ENCODE measurements at regions not wholly inside any gene's neighbourhood (a gene's known extent, or its start where the extent isn't known, plus 50 kb on each side); places are given as distances from the start of the nearest gene placed in this dataset.
"Not testable (repeated sequence)": the region's sequence is repeated elsewhere in the genome, so short reads cannot be mapped to it uniquely, and the experiment has no call there.

DNA sequence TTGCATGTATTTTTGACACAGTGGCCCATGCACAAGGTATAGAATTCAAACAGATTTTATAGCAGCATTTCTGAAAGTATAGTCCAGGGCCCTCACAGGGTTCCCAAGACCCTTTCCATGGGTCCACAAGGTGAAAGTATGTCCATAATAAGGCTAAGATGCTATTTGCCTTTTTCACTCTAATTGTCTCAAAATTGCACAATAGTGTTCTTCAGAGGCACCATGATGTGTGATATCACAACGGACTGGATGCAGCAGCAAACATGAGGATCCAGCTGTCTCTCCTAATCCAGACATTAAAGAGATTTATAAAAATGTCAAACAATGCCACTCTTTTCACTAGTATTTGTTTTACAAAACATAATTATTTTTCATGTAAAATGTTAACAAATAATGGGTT, 88.8 kb upstream of the PRDX6 start:
- ChIA-PET POLR2A (no interaction called here), CTCF (no interaction called here)
- no peaks in the 10 kb centered on the region for H3K36me3 Mint-ChIP-seq (ENCODE audit: low read depth)
- no peaks in the 10 kb centered on the region for H3K9me3 Mint-ChIP-seq
- H3K4me3 Mint-ChIP-seq = no peak overlapping the region
- no peak for DNase-seq
- H3K27me3 Mint-ChIP-seq = no peaks in the 10 kb centered on the region
- ATAC-seq (ENCODE audit: low read depth) = no peak
- H3K4me1 Mint-ChIP-seq = no peaks in the 10 kb centered on the region
- no peak overlapping the region for H3K27ac Mint-ChIP-seq
- TF ChIP-seq, protein P1, sequence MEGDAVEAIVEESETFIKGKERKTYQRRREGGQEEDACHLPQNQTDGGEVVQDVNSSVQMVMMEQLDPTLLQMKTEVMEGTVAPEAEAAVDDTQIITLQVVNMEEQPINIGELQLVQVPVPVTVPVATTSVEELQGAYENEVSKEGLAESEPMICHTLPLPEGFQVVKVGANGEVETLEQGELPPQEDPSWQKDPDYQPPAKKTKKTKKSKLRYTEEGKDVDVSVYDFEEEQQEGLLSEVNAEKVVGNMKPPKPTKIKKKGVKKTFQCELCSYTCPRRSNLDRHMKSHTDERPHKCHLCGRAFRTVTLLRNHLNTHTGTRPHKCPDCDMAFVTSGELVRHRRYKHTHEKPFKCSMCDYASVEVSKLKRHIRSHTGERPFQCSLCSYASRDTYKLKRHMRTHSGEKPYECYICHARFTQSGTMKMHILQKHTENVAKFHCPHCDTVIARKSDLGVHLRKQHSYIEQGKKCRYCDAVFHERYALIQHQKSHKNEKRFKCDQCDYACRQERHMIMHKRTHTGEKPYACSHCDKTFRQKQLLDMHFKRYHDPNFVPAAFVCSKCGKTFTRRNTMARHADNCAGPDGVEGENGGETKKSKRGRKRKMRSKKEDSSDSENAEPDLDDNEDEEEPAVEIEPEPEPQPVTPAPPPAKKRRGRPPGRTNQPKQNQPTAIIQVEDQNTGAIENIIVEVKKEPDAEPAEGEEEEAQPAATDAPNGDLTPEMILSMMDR (IDR thresholded peaks at IDR 0.05) = no peak
- intact Hi-C loops (cut with micrococcal nuclease) = no loop called here

DNA sequence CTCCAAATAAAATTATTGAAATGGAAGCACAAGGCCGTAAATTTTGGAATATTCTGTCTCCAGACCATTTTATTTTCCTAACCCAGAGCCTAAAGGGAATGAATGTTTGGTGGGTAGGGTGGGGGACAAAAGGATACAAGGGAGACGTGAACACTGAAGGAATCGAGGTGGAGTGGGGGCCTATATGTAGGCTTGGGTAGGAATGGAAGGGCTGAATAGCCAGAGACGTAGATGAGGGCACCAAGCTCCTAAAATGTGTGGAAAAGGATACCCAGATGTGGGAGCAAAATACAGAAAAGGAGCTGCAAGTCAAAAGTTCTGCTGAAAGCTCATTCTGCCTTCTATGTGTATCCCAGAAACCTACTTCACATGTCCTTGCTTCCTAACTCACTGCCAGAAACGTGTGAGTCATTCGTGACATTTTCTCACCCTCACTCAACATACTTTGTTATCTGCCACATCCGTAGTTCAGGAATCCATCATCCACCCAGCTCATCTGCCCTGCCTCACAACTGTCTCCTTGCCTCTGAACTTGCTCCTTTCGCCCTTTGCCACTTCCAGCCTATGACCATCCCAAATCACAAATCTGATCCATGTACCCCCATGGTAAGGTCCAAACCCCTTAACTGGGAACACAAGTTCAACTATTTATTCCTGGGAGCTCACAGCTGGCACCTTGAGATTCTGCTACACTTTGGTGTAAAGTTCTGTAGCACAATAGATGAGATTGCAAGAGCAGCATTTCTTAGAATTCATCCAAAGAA, 84.1 kb upstream of the PRDX6 start:
- ChIA-PET CTCF (no interaction called here), POLR2A (interaction anchor here (0.7 to 1.1 kb wide), 2 partner anchors 17 to 18 kb away, joined by 3 read pairs; no protein-coding TSS in a partner anchor)
- DNase-seq = no peak
- ATAC-seq (ENCODE audit: low read depth) = no peak
- H3K4me1 Mint-ChIP-seq = no peaks in the 10 kb centered on the region
- no peak overlapping the region for H3K4me3 Mint-ChIP-seq
- H3K36me3 Mint-ChIP-seq (ENCODE audit: low read depth) = no peaks in the 10 kb centered on the region
- intact Hi-C loops (cut with micrococcal nuclease) = no loop called here
- no peaks in the 10 kb centered on the region for H3K27me3 Mint-ChIP-seq
- TF ChIP-seq, protein P1 (IDR thresholded peaks at IDR 0.05) = no peak
- H3K27ac Mint-ChIP-seq = no peak overlapping the region
- H3K9me3 Mint-ChIP-seq = no peaks in the 10 kb centered on the region

DNA sequence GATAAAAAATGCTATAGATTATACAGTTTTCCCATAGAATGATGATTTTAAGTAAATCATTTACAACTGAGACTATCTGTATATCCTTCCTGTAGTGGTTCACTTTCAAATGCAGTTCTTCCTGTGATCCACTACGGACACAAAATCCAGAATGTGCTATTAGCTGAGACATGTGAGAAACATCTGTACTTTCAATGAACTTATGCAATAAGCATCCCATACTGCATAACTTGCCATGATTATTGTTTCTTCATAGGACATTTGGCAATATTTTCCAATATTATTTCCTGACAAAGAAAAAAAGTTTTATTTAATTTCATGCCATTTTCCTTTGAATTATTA, 83.5 kb upstream of the PRDX6 start:
- Mint-ChIP-seq H3K27ac (no peak overlapping the region), H3K9me3 (no peaks in the 10 kb centered on the region), H3K4me1 (no peaks in the 10 kb centered on the region), H3K4me3 (no peak overlapping the region), H3K36me3 (ENCODE audit: low read depth) (no peaks in the 10 kb centered on the region), H3K27me3 (no peaks in the 10 kb centered on the region)
- CTCF ChIA-PET = no interaction called here
- DNase-seq (no peak), ATAC-seq (ENCODE audit: low read depth) (no peak)
- intact Hi-C loops (cut with micrococcal nuclease) = no loop called here
- POLR2A ChIA-PET = interaction anchor here (1.1 kb wide), 1 partner anchor 18 kb away, joined by 3 read pairs; no protein-coding TSS in a partner anchor
- TF ChIP-seq, protein P1 (IDR thresholded peaks at IDR 0.05) = no peak

DNA sequence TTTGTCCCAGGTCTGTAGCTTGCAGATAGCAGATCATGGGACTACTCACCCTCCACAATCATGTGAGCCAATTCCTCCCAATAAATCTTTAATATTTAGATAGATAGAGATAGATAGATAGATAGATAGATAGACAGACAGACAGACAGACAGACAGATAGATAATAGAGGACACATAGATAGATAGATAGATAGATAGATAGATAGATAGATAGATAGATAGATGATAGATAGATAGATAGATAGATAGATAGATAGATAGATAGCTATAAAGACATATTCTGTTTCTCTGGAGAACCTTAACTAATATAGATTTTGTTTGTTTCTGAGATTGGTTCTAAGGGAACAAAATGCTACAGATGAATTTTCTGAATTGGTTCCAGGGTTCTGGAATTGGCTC, 82.3 kb upstream of the PRDX6 start:
- POLR2A ChIA-PET = interaction anchor here (0.7 kb wide), 1 partner anchor 653 kb away, joined by 6 read pairs; no protein-coding TSS in a partner anchor

DNA sequence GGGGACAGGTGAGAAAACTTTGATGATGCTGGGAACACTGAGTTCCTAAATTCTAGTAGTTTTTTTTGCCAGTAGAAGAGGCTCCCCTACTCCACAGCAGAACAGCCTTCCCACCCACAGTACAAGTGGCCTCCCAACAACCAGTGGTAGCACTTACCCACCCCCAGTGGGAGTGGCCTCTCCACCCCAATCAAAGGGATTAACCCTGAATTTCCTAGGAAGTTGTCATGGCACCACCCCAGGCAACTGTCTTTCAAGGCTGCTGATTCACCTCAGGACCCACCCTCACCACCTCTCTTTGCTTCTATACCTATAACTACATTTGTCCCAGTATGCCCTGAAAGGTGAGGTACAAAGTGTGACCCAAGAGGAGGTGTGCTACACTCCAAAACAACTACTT, 81.4 kb upstream of the PRDX6 start:
- TF ChIP-seq, protein P1 (IDR thresholded peaks at IDR 0.05) = no peak
- H3K27me3 Mint-ChIP-seq = no peaks in the 10 kb centered on the region
- ATAC-seq (ENCODE audit: low read depth) = no peak
- H3K9me3 Mint-ChIP-seq = no peaks in the 10 kb centered on the region
- no peak overlapping the region for H3K27ac Mint-ChIP-seq
- no peak overlapping the region for H3K4me3 Mint-ChIP-seq
- DNase-seq = no peak
- CTCF ChIA-PET = no interaction called here
- intact Hi-C loops (cut with micrococcal nuclease) = no loop called here
- no peaks in the 10 kb centered on the region for H3K36me3 Mint-ChIP-seq (ENCODE audit: low read depth)
- POLR2A ChIA-PET = no interaction called here
- H3K4me1 Mint-ChIP-seq = no peaks in the 10 kb centered on the region

More for the DNA sequence above, 82.3 kb upstream of the PRDX6 start:
- H3K4me1 Mint-ChIP-seq; H3K9me3 Mint-ChIP-seq; H3K27me3 Mint-ChIP-seq; ATAC-seq (ENCODE audit: low read depth); intact Hi-C loops (cut with micrococcal nuclease); CTCF ChIA-PET; H3K27ac Mint-ChIP-seq; DNase-seq; H3K4me3 Mint-ChIP-seq; H3K36me3 Mint-ChIP-seq (ENCODE audit: low read depth): not testable (repeated sequence)

Measured in activated B cell treated with CpG ODN at 0.5 μM for 24 hours (primary cell).